Naive thymus-derived CD4-positive, alpha-beta T cell (primary cell): ENCODE measurements at regions not wholly inside any gene's neighbourhood (a gene's known extent, or its start where the extent isn't known, plus 50 kb on each side); places are given as distances from the start of the nearest gene placed in this dataset.

Experiments used
- ATAC-seq: fragments of 150-1000 bp; cut with Tn5 transposase; 2 replicates; pipeline ENCODE4 v1.10.0; 2021; ENCODE audit warnings: mild to moderate bottlenecking, moderate library complexity
- CTCF ChIA-PET: fragments of 350-600 bp; sonication (Branson Sonifier 250); formaldehyde crosslinking; loops from one replicate; lab custom pipeline; 2021; ENCODE audit warnings: antibody characterized with exemption; lab: Charles Lee
- POLR2A ChIA-PET: fragments of 350-600 bp; sonication (Branson Sonifier 250); formaldehyde crosslinking; loops from one replicate; lab custom pipeline; 2021; ENCODE audit warnings: antibody characterized with exemption, inconsistent platforms; lab: Charles Lee
- DNase-seq, 9 donors: peaks; one replicate each; pipeline versions ENCODE4 v3.0.0 to v3.0.0-alpha.2; 2020 to 2022; ENCODE audit warnings: mixed read lengths in 1 of 9
- H3K27ac ChIP-seq: one replicate; pipeline ENCODE4 v1.7.0; 2013; ENCODE audit warnings: mild to moderate bottlenecking, low read depth, low read length, moderate library complexity
- H3K27me3 ChIP-seq, 2 donors: one replicate each; pipeline ENCODE4 v1.7.0; 2013; ENCODE audit warnings: low read length in 2 of 2, mild to moderate bottlenecking in 2 of 2, moderate library complexity in 2 of 2; ENCODE audit not compliant: control insufficient read depth in 2 of 2, insufficient read depth in 2 of 2
- H3K36me3 ChIP-seq, 3 experiments: 1 replicate in 2 of 3; 2 replicates in 1 of 3; pipeline ENCODE4 v1.7.0; 2013; ENCODE audit warnings: low read length in 3 of 3, mild to moderate bottlenecking in 3 of 3, moderate library complexity in 1 of 3; ENCODE audit not compliant: insufficient read depth in 3 of 3, control insufficient read depth in 2 of 3
- H3K4me1 ChIP-seq, 2 donors: one replicate each; pipeline ENCODE4 v1.7.0; 2013; ENCODE audit warnings: low read length in 2 of 2, mild to moderate bottlenecking in 2 of 2, moderate library complexity in 1 of 2; ENCODE audit not compliant: control insufficient read depth in 2 of 2, insufficient read depth in 2 of 2
- H3K4me3 ChIP-seq: 2 replicates; pipeline ENCODE4 v1.7.0; 2013; ENCODE audit warnings: mild to moderate bottlenecking, low read length
- H3K9me3 ChIP-seq, 3 experiments: 1 replicate in 2 of 3; 2 replicates in 1 of 3; pipeline ENCODE4 v1.7.0; 2013; ENCODE audit warnings: low read length in 3 of 3; ENCODE audit not compliant: control insufficient read depth in 2 of 3
- H3K27ac Mint-ChIP-seq, 9 donors: one replicate each; pipeline ENCODE4 v1.8.0; 2020 to 2022; ENCODE audit warnings: mixed read lengths in 9 of 9, mild to moderate bottlenecking in 8 of 9, moderate library complexity in 5 of 9, inconsistent platforms in 2 of 9
- H3K27me3 Mint-ChIP-seq, 5 donors: one replicate each; pipeline ENCODE4 v1.8.0; 2021 to 2022; ENCODE audit warnings: mixed read lengths in 5 of 5, mild to moderate bottlenecking in 1 of 5
- H3K36me3 Mint-ChIP-seq, 5 donors: one replicate each; pipeline ENCODE4 v1.8.0; 2020 to 2022; ENCODE audit warnings: mixed read lengths in 5 of 5, mild to moderate bottlenecking in 3 of 5, inconsistent platforms in 1 of 5
- H3K4me1 Mint-ChIP-seq, 7 donors: one replicate each; pipeline ENCODE4 v1.8.0; 2020 to 2022; ENCODE audit warnings: mixed read lengths in 7 of 7, mild to moderate bottlenecking in 3 of 7, inconsistent platforms in 1 of 7
- H3K4me3 Mint-ChIP-seq, 10 donors: one replicate each; pipeline ENCODE4 v1.8.0; 2020 to 2022; ENCODE audit warnings: mild to moderate bottlenecking in 10 of 10, mixed read lengths in 10 of 10, moderate library complexity in 6 of 10, inconsistent platforms in 2 of 10
- H3K9me3 Mint-ChIP-seq, 11 donors: one replicate each; pipeline ENCODE4 v1.8.0; 2020 to 2022; ENCODE audit warnings: mixed read lengths in 11 of 11, mild to moderate bottlenecking in 4 of 11, inconsistent platforms in 1 of 11, moderate library complexity in 1 of 11
- intact Hi-C, 2 donors: fragments of 100-400 bp; cut with micrococcal nuclease; formaldehyde crosslinking; loops; one replicate each; pipeline ENCODE4 v1.15.1; 2023

DNA sequence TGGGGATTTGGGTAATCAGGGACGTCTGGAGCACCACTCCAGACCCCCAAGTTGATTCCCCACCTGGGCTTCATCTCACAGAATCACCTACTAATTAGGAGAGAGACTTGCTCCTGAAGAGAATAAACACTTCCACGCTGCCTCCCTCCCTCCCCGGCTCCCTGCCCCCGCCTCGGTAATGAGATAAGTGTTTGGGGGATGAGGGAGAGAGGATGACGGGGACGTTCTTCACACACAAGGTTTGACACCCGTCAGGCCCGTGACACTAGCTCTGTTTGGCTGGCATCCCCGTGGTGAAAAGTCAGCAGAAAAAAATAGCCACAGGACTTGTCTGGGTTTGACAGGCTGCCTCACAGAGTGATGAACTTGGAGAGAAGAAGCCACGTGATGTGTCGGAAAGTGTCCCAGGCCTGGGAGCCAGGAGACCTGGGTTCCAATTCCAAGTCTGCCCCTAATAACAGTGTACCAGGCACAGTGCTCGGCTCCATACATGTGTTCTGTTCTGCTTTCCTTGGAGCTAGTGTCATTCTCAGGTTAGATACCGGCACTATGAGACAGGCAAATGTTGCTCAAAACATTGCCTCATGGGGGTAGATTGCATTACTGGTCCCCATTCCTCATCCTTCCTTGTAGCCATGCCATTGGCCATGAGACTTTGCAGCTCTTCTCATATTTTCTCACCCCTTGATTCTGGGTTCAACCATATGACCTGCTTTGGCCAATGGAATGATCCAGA is 578.0 kb downstream of the BCOR start:
- Mint-ChIP-seq H3K27ac (peak overlapping the region in 2 of 9 donors; percentile 28 to 48), H3K4me1 (peaks cover 0 to 2% (median 0%) of the 10 kb centered on the region in 7 donors), H3K36me3 (no peaks in the 10 kb centered on the region), H3K4me3 (no peak overlapping the region), H3K9me3 (peaks cover 0 to 11% (median 0%) of the 10 kb centered on the region in 11 donors), H3K27me3 (peaks cover 0 to 2% (median 0%) of the 10 kb centered on the region in 5 donors)
- Histone ChIP-seq H3K27ac (no peak overlapping the region), H3K36me3 (no peaks in the 10 kb centered on the region), H3K9me3 (no peaks in the 10 kb centered on the region), H3K27me3 (no peaks in the 10 kb centered on the region), H3K4me3 (no peak overlapping the region), H3K4me1 (no peaks in the 10 kb centered on the region)
- ATAC-seq (no peak), DNase-seq (no peak)
- CTCF ChIA-PET = no interaction called here
- POLR2A ChIA-PET = no interaction called here
- intact Hi-C loops = no loop called here

DNA sequence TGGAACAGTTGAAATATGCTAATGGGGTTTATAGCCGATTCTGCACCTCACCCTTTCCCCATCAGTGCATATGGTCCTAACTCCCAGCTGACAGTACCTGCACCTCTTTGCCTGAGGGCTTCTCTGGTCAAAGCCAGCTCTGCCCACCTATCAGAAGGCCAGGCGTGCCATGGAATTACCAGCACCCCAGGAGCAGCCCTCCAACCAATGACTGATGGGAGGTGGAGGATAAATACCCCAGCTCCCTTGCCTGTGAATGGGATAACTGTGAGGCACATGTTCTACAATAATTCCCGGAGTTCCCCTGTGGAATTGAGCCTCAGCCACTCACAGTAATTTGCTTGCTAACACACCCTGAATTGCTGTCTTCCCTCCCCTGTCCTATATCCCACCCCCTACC is 572.0 kb downstream of the BCOR start:
- Mint-ChIP-seq H3K27me3 (no peaks in the 10 kb centered on the region), H3K27ac (no peak overlapping the region), H3K4me1 (no peaks in the 10 kb centered on the region), H3K9me3 (peaks cover 0 to 16% (median 0%) of the 10 kb centered on the region in 11 donors), H3K4me3 (no peak overlapping the region), H3K36me3 (no peaks in the 10 kb centered on the region)
- POLR2A ChIA-PET = no interaction called here
- Histone ChIP-seq H3K27me3 (no peaks in the 10 kb centered on the region), H3K4me3 (no peak overlapping the region), H3K36me3 (no peaks in the 10 kb centered on the region), H3K9me3 (no peaks in the 10 kb centered on the region), H3K4me1 (no peaks in the 10 kb centered on the region), H3K27ac (no peak overlapping the region)
- CTCF ChIA-PET = no interaction called here
- intact Hi-C loops = no loop called here
- ATAC-seq (no peak), DNase-seq (no peak)

DNA sequence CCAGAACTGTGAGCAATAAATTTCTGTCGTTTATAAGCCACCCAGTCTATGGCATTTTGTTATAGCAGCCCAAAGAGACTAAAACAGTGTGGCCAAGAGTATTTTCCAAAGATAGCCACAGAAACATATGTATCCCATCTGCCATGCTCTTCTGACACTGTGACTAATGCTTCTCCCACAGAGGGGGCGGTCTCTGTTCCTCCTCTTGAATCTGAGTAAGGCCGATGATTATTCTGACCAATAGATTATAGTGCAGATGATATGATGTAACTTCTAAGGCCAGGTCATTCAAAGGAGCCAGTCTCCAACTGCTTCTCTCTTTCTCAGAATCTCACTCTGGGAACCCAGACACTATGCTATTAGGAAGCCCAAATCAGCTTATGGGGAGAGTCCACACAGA is 570.7 kb downstream of the BCOR start:
- intact Hi-C loops = no loop called here
- peaks cover 0 to 16% (median 0%) of the 10 kb centered on the region in 11 donors for H3K9me3 Mint-ChIP-seq
- Histone ChIP-seq H3K36me3 (no peaks in the 10 kb centered on the region), H3K4me1 (no peaks in the 10 kb centered on the region), H3K9me3 (no peaks in the 10 kb centered on the region), H3K27ac (no peak overlapping the region), H3K4me3 (no peak overlapping the region), H3K27me3 (no peaks in the 10 kb centered on the region)
- H3K27ac Mint-ChIP-seq = no peak overlapping the region
- ChIA-PET CTCF (no interaction called here), POLR2A (no interaction called here)
- H3K4me1 Mint-ChIP-seq = no peaks in the 10 kb centered on the region
- H3K36me3 Mint-ChIP-seq = no peaks in the 10 kb centered on the region
- no peak for DNase-seq
- no peaks in the 10 kb centered on the region for H3K27me3 Mint-ChIP-seq
- H3K4me3 Mint-ChIP-seq = no peak overlapping the region
- ATAC-seq = no peak

DNA sequence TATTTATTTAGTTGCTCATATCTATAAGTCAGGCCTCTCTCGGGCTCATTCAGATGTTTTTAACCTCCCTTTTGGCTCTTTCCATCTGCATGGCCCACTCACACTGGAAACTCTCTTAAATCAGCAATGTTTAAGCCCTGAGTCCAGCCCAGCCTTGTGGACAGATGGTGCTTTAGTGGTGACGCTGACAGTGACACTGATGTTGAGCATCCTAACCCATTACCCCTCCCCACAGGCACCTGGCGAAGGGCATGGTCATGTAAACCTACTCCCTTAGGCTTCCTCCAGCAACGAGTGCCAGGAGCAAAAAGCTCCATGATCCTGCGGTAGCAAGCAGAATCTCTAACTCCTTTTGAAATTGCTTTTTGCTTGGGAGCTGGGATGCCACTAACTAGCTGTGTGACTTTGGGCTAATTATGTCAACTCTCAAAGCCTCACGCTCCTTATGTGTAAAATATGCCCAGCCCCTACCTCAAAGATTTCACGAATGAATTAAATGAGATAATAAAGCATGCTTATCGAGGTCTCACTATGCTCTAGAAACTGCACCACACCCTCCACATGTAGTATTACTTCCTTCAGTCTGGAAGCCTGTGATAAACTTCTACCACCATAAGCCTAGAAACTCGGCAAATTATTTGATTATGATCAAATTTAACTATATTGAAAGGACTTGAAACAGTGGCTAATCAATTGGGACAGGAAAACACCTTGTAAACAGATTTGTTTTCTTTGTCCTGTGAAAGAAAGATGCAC is 569.4 kb downstream of the BCOR start:
- no peaks in the 10 kb centered on the region for H3K36me3 ChIP-seq
- DNase-seq = no peak
- H3K4me3 ChIP-seq = no peak overlapping the region
- POLR2A ChIA-PET = no interaction called here
- no peaks in the 10 kb centered on the region for H3K36me3 Mint-ChIP-seq
- intact Hi-C loops = no loop called here
- no peaks in the 10 kb centered on the region for H3K4me1 ChIP-seq
- peaks cover 0 to 3% (median 0%) of the 10 kb centered on the region in 7 donors for H3K4me1 Mint-ChIP-seq
- no peak overlapping the region for H3K27ac ChIP-seq
- H3K4me3 Mint-ChIP-seq = no peak overlapping the region
- no peaks in the 10 kb centered on the region for H3K27me3 Mint-ChIP-seq
- no peak overlapping the region for H3K27ac Mint-ChIP-seq
- no peaks in the 10 kb centered on the region for H3K27me3 ChIP-seq
- CTCF ChIA-PET = no interaction called here
- ATAC-seq = no peak
- H3K9me3 ChIP-seq = no peaks in the 10 kb centered on the region
- peaks cover 0 to 15% (median 0%) of the 10 kb centered on the region in 11 donors for H3K9me3 Mint-ChIP-seq

DNA sequence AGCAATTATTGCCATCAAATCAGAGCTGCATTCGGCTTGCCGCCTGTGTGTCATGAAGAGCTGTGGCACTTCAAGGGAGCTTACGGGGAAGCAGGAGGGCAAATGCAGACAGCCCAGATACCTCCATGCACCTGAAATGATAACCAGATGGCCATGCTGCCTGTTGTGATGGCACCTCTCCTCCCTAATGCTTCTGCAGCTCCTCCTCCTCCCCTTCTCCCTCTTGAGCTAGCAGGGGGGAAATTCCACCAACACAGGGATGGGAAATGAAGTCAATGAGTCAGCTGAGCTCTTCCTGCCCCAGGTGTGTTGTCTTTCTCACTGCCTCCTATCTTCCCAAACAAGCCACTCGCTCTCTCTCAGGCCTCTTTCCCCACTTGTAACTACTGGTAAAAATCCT is 565.0 kb downstream of the BCOR start:
- Histone ChIP-seq H3K36me3 (no peaks in the 10 kb centered on the region), H3K27me3 (no peaks in the 10 kb centered on the region), H3K4me3 (no peak overlapping the region), H3K4me1 (no peaks in the 10 kb centered on the region), H3K27ac (no peak overlapping the region), H3K9me3 (no peaks in the 10 kb centered on the region)
- H3K27me3 Mint-ChIP-seq = peaks cover 0 to 6% (median 0%) of the 10 kb centered on the region in 5 donors
- H3K4me3 Mint-ChIP-seq = no peak overlapping the region
- no peak for ATAC-seq
- CTCF ChIA-PET = interaction anchor here (0.6 to 1.3 kb wide), 2 partner anchors 9 to 837 kb away, joined by 3 read pairs; no protein-coding TSS in a partner anchor
- H3K36me3 Mint-ChIP-seq = peaks cover 0 to 5% (median 0%) of the 10 kb centered on the region in 5 donors
- POLR2A ChIA-PET = no interaction called here
- intact Hi-C loops = no loop called here
- H3K4me1 Mint-ChIP-seq = peaks cover 0 to 4% (median 0%) of the 10 kb centered on the region in 7 donors
- H3K9me3 Mint-ChIP-seq = peaks cover 0 to 10% (median 0%) of the 10 kb centered on the region in 11 donors
- DNase-seq = no peak
- H3K27ac Mint-ChIP-seq = no peak overlapping the region

DNA sequence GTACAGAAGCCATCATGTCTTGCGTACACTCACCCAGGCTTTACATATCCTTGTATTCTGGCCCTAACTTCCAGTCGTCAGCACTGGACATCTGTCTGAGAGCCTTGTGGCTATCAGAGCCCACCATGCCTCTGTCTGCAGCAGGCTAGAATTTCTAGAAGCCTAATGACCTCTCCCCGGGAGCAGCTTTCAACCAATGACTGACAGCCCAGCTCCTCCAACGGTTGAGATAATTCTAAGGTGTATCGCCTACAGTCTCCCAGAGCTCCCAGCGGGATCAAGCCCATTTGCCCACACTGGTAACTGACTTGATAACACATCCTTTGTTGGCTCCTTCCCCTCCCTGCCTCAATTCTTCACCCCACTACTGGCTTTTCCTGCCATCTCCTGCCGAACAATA is 562.8 kb downstream of the BCOR start:
- ChIA-PET POLR2A (no interaction called here), CTCF (no interaction called here)
- DNase-seq = no peak
- Histone ChIP-seq H3K4me1 (no peaks in the 10 kb centered on the region), H3K27me3 (no peaks in the 10 kb centered on the region), H3K27ac (no peak overlapping the region), H3K9me3 (no peaks in the 10 kb centered on the region), H3K4me3 (no peak overlapping the region), H3K36me3 (no peaks in the 10 kb centered on the region)
- ATAC-seq = no peak
- H3K4me3 Mint-ChIP-seq = no peak overlapping the region
- H3K36me3 Mint-ChIP-seq = peaks cover 0 to 5% (median 0%) of the 10 kb centered on the region in 5 donors
- peaks cover 0 to 4% (median 0%) of the 10 kb centered on the region in 7 donors for H3K4me1 Mint-ChIP-seq
- peaks cover 0 to 8% (median 0%) of the 10 kb centered on the region in 11 donors for H3K9me3 Mint-ChIP-seq
- peak overlapping the region in 1 of 9 donors; percentile 22 for H3K27ac Mint-ChIP-seq
- peaks cover 0 to 11% (median 0%) of the 10 kb centered on the region in 5 donors for H3K27me3 Mint-ChIP-seq
- intact Hi-C loops = no loop called here
